ENCODE measurements at regions not wholly inside any gene's neighbourhood (a gene's known extent, or its start where the extent isn't known, plus 50 kb on each side); places are given as distances from the start of the nearest gene placed in this dataset.

- TF ChIP-seq CTCF (IDR thresholded peaks at IDR 0.05) (no peak), POLR2A (IDR thresholded peaks at IDR 0.05) (no peak)
Measured at GRCh38 chr4:178894126-178894525, 1451.9 kb upstream of the AGA start.
